HG02610 (cell line): ENCODE measurements at regions not wholly inside any gene's neighbourhood (a gene's known extent, or its start where the extent isn't known, plus 50 kb on each side); places are given as distances from the start of the nearest gene placed in this dataset.
"Not testable (repeated sequence)": the region's sequence is repeated elsewhere in the genome, so short reads cannot be mapped to it uniquely, and the experiment has no call there.

ENCODE experiments used
- ATAC-seq: cut with Tn5 transposase; IDR thresholded peaks from one replicate; pipeline ENCODE4 v1.9.1; 2021; ENCODE audit warnings: mild to moderate bottlenecking, moderate library complexity; ENCODE audit not compliant: unreplicated experiment

DNA sequence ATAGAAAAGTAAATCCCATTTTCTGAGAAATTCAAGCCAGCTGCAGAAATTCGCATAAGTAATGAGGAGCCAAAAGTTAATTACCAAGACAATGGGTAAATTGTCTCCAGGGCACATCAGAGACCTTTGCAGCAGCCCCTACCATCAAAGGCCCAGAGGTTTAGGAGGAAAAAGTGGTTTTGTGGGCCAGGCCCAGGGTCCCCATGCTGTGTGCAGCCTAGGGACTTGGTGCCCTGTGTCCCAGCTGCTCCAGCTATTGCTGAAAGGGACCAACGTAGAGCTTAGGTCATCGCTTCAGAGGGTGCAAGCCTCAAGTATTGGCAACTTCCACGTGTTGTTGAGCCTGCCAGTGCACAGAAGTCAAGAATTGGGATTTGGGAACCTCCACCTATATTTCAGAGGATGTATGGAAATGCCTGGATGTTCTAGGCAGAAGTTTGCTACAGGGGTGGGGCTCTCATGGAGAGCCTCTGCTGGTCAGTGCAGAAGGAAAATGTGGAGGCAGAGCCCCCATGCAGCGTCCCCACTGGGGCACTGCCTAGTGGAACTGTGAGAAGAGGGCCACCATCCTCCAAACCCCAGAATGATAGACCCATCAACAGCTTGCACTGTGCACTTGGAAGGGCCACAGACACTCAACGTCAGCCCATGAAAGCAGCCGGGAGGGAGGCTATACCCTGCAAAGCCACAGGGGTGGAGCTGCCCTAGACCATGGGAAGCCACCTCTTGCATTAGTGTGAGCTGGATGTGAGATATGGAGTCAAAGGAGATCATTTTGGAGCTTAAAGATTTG lies 731.3 kb upstream of the GRAMD2B start:
- ATAC-seq: not testable (repeated sequence)

DNA sequence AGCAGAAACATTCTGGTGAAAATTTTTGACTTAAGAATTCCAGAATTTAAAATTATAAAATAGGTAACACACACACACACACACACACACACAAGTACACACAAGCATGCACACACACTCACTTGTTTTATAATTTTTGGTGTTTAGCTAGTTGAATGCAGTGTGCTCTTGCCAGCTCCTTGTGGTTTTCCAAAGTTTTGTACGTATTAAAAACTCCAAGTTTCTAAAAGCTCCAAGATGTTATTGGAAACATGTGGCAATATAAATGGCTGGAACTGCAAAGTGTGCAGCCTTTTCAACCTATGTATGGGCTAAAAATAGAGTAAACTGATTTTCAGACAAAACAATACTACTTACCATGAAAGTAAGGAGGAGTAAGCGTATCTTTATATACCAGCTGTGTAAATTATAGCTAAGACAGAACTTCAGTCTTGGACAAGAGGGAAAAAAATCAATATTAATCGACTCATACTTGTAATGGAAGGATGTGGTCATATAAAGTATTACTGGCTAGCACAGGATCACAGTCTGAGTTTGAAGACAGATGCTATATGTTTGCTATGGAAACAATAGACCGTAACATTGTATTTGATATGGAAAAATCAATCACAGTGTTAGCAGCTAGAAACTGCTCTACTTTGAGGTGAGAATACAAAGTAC lies 727.1 kb upstream of the GRAMD2B start:
- ATAC-seq: no peak

DNA sequence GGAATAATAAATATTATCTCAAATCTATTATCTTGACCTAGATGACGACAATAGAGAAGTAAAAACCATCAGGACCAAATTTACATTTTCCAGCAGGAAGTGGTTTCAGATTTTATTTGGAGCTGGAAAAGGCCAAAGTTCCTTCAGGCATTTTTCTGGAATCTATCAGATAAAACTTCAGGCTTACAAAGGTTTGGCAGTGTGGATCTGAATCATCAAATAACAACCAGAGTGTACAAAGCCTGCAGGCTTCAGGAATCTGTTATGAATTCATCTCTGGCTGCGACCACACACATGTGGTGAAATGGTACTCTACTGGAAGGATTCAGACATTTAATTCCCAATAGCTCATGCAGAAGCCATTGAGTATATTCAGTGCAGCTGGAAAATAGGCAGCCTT lies 726.4 kb upstream of the GRAMD2B start:
- no peak for ATAC-seq

DNA sequence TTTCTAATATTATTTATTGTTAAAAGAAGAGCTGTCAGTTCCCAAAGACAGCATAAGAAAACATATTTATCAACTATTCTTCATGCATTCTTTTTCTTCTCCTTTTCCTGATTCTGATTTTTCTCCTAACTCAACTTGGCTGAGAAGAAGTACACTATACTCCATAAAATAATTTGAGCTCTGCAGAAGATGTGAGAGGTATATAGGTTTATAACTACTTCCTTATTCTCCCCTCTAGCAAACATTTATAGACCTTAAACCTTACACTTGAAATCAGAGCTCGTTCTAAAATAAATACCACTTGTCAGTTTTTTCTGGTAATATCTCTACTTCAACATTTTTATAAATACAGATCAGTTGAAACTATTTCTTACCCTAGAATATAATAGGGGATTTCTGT lies 724.8 kb upstream of the GRAMD2B start:
- no peak for ATAC-seq

DNA sequence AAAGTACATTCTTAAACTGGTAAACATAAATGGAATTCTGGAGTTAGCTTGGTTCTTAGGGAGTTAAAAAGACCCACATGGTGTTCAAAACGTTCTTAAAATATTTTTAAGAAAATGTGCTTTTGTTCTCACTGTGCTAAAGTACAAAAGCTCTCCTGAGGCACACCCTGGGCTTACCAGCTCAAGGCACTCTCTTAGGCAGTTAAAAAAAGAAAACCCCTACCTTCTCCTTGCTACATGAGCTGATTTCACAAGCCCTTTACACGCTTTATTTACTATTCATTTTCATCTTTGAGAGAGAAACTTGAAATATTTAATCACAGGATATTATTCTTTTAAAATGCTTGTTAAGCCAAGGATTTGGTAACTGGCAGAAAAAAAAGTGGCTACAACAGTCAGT lies 723.3 kb upstream of the GRAMD2B start:
- no peak for ATAC-seq

DNA sequence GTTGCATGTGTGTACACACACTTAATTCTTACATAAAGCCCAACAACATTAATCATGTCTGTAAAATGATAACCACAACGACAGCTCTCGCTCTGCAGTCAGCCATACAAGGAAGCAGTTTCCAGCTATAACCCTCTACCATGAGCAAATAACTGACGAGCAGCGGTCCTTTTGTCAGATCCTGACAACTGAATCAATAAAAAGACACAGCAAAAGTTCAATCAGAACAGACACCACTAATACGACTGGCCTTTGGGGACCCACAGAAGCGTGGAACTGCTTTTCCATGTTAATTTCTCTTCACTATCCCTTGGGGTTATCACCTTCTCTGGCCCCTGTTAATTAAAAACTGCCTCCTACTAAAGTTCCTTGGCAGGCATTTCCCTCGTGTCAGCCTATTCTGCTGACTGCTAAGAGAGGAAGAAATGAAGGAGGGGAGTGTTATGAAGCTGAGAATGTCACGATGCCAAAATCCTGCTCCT lies 722.8 kb upstream of the GRAMD2B start:
- ATAC-seq: no peak

DNA sequence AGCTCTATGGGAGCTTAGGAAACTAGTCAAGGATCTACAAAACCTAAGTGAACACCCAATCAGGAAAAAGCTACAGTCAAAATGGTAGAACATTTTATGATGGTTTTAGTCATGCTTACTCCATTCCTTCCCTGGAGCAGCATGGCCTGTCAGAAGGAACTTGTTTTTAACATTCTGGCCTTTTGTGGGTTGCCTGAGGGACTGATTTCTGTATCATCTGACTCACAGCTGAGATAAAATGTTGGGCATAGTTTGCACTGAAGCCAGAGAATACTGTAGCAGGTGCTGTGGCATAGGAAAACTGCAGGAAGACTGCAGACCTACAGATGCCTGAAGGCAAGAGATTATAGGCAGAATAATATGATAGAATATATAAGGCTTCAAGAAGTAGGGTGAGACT lies 719.6 kb upstream of the GRAMD2B start:
- ATAC-seq: no peak

DNA sequence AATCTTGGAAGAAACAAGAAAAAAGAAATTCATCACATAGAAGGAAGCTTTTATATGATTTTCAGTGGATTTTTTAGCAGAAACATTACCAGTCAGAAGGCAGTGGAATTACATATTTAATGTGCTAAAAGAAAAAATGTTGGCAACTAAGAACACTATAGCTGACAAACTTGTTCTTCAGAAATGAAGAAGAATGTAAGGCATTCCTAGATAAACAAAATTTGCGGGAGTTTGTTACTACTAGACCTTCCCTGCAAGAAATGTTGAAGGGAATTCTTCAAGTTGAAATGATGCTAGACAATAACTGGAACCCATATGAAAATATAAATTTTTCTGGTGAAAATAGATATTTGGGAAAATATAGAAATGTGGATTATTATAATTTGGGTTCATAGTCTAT lies 718.3 kb upstream of the GRAMD2B start:
- no peak for ATAC-seq

DNA sequence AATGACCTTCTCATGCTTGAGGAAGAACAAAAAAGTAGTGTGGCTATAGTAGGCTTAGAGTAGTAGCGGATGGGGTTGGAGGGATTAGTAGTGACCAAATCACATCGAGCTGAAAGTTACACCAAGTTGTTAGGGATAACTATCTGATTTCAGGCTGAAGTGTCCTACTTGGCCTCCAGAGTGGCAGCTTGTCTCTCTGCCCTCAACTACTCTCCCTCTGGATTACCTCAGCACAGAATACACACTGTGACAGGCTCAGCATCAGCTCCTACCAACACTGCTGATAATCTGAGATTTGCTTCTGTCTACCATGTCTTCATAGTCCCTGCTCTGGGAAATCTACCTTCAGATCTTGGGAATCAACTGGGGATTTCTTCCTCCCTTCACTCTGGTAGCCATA lies 714.6 kb upstream of the GRAMD2B start:
- no peak for ATAC-seq

DNA sequence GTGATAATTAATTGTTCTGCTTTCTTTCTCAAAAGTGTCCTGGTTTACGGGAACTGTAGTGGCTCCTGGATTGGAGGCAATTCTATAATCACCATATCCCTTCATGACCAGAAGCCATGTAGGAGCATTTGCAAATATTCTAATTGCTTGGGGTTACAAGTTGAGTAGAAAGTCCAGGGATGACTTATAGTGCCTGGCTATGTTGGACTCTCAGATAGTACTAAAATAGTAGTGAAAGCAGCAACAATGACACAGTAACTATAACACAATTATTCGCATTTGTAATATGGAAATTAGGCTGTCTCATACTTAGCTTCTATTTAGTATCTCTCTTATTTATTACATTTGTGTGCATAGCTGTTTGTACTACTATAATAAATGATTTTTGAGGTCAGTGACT lies 712.5 kb upstream of the GRAMD2B start:
- ATAC-seq: no peak

DNA sequence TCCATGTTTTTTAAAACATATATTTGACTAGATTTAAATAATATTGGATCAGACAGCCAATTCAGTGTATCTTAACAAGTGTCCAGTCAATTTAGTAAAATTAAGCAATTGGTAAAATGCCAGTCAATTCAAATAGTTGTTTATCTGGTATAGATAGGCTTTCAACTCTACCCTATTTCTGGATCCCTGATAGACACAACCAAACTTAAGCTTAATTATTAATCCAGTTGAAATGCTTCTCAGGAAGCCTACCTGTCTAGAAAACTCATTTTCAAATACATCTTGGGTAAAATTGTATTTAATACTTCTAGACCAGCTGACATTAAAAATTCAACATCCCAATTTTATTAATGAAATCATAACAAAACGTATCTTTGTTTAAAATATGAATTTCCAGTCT lies 710.8 kb upstream of the GRAMD2B start:
- no peak for ATAC-seq

DNA sequence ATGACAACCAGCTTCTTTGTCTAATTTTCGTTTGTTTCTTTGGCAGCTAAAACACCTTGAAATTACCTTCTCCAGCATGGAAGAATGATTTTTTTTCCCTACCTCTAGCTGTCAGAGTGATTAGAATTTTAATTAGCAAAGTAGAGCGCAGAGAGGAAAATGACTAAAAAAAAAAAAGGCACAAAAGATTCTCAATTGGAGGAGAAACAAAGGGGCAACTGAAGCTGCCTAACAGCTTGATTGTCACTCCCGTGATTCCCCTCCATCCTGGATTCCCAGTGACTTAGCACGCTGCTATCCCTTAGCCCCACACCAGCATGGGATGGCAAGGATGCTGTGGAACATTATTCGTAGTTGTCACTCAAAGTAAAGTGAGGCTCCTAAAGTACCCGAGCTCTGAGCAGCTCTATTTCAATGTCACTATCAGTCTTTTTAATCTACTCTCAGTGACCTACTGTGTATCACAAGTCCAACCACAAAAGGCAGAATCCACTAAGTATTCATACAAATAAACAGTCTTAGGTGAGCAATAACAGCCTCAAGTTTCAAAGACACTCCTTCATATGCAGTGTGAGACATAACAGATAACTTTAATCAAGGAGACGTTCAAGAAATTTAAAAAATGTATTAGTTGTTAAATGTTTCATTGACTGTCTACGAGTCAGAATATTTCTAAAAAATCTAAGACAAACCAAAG lies 710.0 kb upstream of the GRAMD2B start:
- no peak for ATAC-seq

DNA sequence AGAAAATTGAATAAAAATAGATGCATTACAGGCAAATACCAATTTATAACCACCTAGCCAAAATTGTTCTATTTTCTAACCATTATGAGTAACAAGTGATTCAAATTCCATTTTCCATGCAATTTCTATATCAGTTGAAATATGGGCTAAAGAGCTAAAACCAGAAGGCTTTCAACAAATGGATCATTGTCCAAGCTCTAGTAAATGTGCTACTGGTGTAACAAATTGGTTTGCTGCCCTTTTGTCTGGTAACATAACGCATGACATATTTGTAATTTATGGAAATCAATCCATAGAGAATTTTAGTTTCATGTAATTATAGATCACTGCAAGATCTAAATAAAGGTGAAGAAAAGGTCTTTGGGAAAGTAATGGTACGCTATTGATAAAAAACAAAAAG lies 708.0 kb upstream of the GRAMD2B start:
- ATAC-seq: no peak

DNA sequence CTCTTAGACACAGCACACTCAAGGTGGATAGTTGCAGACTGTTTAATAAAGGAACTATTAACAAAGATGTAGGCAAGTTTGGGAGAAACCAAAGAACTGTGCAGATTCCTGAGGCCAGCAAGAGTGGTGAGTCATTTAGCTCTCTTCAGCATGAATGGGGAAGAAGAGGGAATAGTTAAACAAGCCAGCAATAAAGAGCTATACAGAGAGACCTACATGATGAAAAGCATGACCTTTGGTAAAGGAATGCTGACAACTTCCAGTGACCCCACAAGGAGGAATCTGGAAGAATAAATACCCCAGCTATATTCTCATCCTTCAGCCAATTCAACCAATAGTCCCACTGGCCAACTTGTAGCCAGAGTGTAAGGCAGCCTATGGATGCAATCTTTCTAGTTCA lies 706.0 kb upstream of the GRAMD2B start:
- no peak for ATAC-seq

DNA sequence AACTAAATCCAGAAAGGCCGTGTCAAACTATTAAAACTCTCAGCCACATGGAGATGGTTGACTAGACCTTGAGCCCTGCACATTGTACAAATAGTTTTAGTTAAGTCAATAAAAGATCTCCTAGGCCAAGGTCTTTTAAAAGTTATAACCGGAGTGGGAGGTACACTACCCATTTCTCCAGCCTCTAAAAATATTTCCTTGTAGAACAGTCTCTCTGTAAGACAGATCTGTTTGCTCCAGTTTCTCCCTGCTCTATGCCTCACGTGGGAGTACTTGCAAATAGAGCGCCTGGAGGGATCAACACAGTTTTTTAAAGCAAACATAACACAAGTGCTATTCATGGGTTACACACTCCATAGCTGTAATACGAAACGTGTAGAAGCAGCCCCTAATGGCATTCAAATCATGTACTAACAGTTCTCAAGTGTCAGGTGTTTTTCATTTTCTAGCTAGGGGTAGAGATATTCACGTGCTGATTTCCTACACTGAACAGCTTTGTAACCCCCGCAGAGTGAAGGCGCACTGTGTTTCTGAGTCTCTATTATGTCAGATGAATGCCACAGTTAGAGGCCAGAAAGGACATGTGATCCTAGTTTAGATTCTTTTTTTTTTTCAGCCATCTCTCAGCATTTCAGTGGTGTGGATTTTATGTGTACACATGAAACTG lies 703.4 kb upstream of the GRAMD2B start:
- ATAC-seq: no peak

DNA sequence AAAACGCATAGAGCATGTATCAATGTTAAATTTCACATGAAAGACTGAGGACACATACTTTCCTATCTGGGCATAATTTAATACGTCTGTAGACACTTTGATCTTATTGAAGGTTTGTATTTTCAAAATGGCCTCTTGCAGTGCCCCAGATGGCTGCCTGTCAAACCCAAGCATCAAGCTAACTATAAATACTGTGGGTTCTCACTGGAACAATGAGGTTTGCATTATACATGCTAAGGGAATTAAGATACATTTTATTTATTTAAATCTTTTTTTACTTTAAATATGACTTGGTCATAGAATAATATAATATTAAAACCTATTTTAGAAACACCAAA lies 702.9 kb upstream of the GRAMD2B start:
- no peak for ATAC-seq

DNA sequence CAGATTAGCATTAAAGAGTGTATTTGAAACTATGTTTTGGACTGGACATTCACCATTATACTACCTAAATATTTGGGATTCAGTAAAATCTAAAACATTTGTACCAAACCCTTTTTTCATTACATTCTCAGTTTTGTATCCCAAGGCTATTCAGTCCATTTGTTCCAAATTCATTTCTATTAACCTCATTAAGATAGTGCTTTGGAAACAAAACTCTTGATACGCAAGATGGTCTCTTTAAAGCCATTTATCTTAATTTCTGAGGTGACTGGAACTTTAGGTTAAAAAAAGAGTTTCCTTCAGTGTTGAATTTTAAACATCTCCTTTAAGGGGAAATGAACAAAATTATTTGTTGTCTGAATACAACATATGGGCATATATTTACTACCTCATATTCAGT lies 702.5 kb upstream of the GRAMD2B start:
- no peak for ATAC-seq

DNA sequence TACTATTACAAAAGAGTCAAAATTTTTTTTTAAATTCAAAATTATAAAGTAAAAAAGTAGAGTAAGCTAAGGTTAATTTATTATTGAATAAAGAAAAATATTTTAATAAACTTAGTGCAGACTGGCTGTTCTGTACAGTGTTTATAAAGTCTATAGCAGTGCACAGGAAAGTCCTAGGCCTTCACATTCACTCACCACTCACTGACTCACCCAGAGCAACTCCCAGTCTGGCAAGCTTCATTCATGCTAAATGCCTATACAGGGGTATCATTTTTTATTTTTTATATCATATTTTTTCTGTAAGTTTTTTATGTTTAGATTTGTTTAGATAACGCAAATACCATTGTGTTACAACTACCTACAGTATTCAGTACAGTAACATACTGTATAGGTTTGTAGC lies 700.7 kb upstream of the GRAMD2B start:
- no peak for ATAC-seq

DNA sequence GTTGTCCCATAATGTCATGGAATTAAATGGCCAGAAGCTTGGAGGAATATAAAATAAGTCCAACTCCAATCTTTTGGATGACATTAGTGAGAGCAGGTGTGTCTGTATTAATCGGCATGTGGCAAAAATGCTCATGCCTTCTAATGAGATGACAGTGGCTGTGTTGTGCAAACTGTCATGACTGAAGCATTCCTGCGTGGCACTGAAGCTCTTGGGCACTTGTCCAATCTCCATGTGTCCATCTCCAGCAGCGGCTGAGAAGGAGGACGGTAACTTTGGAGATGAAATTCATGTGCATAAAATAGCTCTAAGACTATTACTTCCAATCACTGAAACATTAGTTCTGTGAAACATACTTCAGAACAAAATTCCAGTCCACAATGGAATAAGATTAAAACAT lies 697.5 kb upstream of the GRAMD2B start:
- no peak for ATAC-seq

DNA sequence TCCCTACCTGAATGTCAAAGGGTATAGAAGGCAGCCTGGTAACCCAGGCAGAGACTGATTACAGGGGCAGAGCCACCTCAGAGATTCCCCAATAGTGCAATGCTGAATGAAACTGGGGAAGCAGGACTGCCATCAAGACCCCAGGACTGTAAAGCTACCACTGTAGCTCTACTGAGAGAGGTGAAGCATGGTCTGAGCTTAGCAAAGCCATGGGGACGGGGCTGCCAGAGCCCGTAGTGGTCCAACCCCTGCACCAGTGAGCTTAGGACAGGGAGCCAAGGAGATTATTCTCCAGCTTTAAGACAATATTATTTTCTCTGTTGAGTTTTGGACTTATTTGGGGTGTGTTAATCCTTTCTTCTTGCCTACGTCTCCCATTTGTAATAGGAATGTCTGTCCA lies 679.3 kb upstream of the GRAMD2B start:
- no peak for ATAC-seq

DNA sequence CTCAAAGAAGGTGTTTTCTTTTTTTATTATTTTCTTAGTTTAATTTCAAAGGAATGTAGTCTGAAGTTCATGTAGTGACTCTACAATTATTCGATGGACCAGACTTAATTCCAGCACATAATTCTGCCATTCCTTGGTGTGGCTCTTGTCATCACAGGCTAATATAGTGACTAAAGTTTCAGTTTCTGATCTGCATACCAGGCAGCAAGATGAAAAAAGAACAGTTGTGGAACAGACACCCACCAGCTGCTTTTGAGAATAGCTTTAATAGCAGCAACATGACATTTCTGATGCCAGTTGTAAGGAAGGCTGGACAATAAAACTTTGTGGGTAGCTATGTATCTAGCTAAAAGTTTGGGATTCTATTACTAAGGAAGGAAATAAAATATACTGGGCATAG lies 676.3 kb upstream of the GRAMD2B start:
- ATAC-seq: no peak
